ENCODE measurements at regions not wholly inside any gene's neighbourhood (a gene's known extent, or its start where the extent isn't known, plus 50 kb on each side); places are given as distances from the start of the nearest gene placed in this dataset.

- DNase-seq = no peak
Observed at GRCh38 chr21:39104911-39105310, 78.3 kb downstream of the PSMG1 start.

- DNase-seq = no peak
Observed at GRCh38 chr21:39103689-39104088, 79.6 kb downstream of the PSMG1 start.

- no peak for DNase-seq
Observed at GRCh38 chr21:39099859-39100258, 83.4 kb downstream of the PSMG1 start.

- DNase-seq = no peak
Observed at GRCh38 chr21:39098696-39099200, 84.5 kb downstream of the PSMG1 start.

GRCh38 chr21:39097981-39098380 is 85.3 kb downstream of the PSMG1 start:
- DNase-seq = no peak

- DNase-seq = no peak
Observed at GRCh38 chr21:39097335-39097861, 85.9 kb downstream of the PSMG1 start.

- DNase-seq = no peak
Observed at GRCh38 chr21:39096754-39097153, 86.5 kb downstream of the PSMG1 start.

GRCh38 chr21:39095681-39096080 is 87.6 kb downstream of the PSMG1 start:
- no peak for DNase-seq

- DNase-seq = no peak
Observed at GRCh38 chr21:39094847-39095579, 88.2 kb downstream of the PSMG1 start.

- no peak for DNase-seq
Observed at GRCh38 chr21:39094087-39094780, 89.0 kb downstream of the PSMG1 start.

- no peak for DNase-seq
Observed at GRCh38 chr21:39093526-39093925, 89.7 kb downstream of the PSMG1 start.

- DNase-seq = peak; percentile 8
Observed at GRCh38 chr21:39088831-39089380, 94.3 kb downstream of the PSMG1 start.

GRCh38 chr21:39088031-39088370 is 95.2 kb downstream of the PSMG1 start:
- no peak for DNase-seq

GRCh38 chr21:39087238-39088030 is 95.8 kb downstream of the PSMG1 start:
- DNase-seq = no peak

GRCh38 chr21:39086547-39086946 is 96.7 kb downstream of the PSMG1 start:
- DNase-seq = no peak

- DNase-seq = no peak
Observed at GRCh38 chr21:39085843-39086405, 97.3 kb downstream of the PSMG1 start.

- DNase-seq = no peak
Observed at GRCh38 chr21:39084979-39085729, 98.1 kb downstream of the PSMG1 start.

GRCh38 chr21:39084073-39084472 is 99.2 kb downstream of the PSMG1 start:
- DNase-seq = no peak

GRCh38 chr21:39083377-39084008 is 99.8 kb downstream of the PSMG1 start:
- DNase-seq = no peak

GRCh38 chr21:39082656-39083376 is 100.4 kb downstream of the PSMG1 start:
- no peak for DNase-seq

- no peak for DNase-seq
Observed at GRCh38 chr21:39080366-39080765, 102.9 kb downstream of the PSMG1 start.

All from stimulated activated CD4-positive, alpha-beta T cell treated with anti-CD3 and anti-CD28 coated beads, Interleukin-15, amount 100 ng/mL, for 24 hours (primary cell).